H1 (cell line): ENCODE measurements at regions not wholly inside any gene's neighbourhood (a gene's known extent, or its start where the extent isn't known, plus 50 kb on each side); places are given as distances from the start of the nearest gene placed in this dataset.

Experiments
- CTCF ChIA-PET: fragments of 300-600 bp; sonication (Branson Sonifier 250); formaldehyde crosslinking; loops from one replicate; lab custom pipeline; 2021; ENCODE audit not compliant: partially characterized antibody; lab: Charles Lee
- POLR2A ChIA-PET: fragments of 300-600 bp; sonication (Branson Sonifier 250); formaldehyde crosslinking; loops from one replicate; lab custom pipeline; 2021; ENCODE audit warnings: inconsistent platforms; ENCODE audit not compliant: partially characterized antibody; lab: Charles Lee
- DNase-seq, 2 experiments: peaks; one replicate each; pipeline versions ENCODE4 v3.0.0 to v3.0.0-alpha.2; 2010 to 2022; ENCODE audit warnings: low spot score in 2 of 2, low read depth in 1 of 2, mixed read lengths in 1 of 2
- FAIRE-seq: peaks from 2 replicates; lab custom pipeline; 2011; peaks lifted over from hg19 to GRCh38; lab: Jason Lieb, UNC
- H2AFZ ChIP-seq: 2 replicates; pipeline ENCODE4 v1.8.1; 2012; ENCODE audit warnings: low read length, inconsistent platforms
- H2AK5ac ChIP-seq: 2 replicates; pipeline ENCODE4 v1.6.1; 2013; ENCODE audit warnings: low read depth, low read length
- H2BK120ac ChIP-seq: replicated peaks from 2 replicates; pipeline ENCODE3; 2013; ENCODE audit warnings: low read depth, low read length, inconsistent platforms
- H2BK12ac ChIP-seq: 2 replicates; pipeline ENCODE4 v1.6.1; 2013; ENCODE audit warnings: low read depth, low read length
- H2BK15ac ChIP-seq: 2 replicates; pipeline ENCODE4 v1.6.1; 2013; ENCODE audit warnings: low read length
- H2BK20ac ChIP-seq: 2 replicates; pipeline ENCODE4 v1.6.1; 2013; ENCODE audit warnings: low read length
- H2BK5ac ChIP-seq: 2 replicates; pipeline ENCODE4 v1.6.1; 2013; ENCODE audit warnings: low read depth, low read length
- H3K14ac ChIP-seq: 2 replicates; pipeline ENCODE4 v1.6.1; 2013; ENCODE audit warnings: inconsistent platforms; ENCODE audit not compliant: insufficient read length
- H3K18ac ChIP-seq: 2 replicates; pipeline ENCODE4 v1.6.1; 2013; ENCODE audit warnings: low read length; ENCODE audit errors: extremely low read depth
- H3K23ac ChIP-seq: 2 replicates; pipeline ENCODE4 v1.6.1; 2013; ENCODE audit warnings: inconsistent platforms; ENCODE audit not compliant: insufficient read length
- H3K23me2 ChIP-seq: 2 replicates; pipeline ENCODE4 v1.6.1; 2013; ENCODE audit warnings: low read depth, low read length
- H3K27ac ChIP-seq: 2 replicates; pipeline ENCODE4 v1.6.1; 2011; ENCODE audit warnings: low read depth, low read length, inconsistent platforms
- H3K27me3 ChIP-seq, 4 experiments: replicated peaks in 1 of 4; 1 replicate in 1 of 4; 2 replicates in 3 of 4; pipeline versions ENCODE4 v1.6.1 to v1.8.1; 2011 to 2013; ENCODE audit warnings: low read length in 3 of 4, mild to moderate bottlenecking in 3 of 4, inconsistent platforms in 2 of 4, mixed read lengths in 2 of 4, moderate library complexity in 1 of 4; ENCODE audit not compliant: control insufficient read depth in 3 of 4, insufficient read depth in 3 of 4; ENCODE audit errors: extremely low read depth in 1 of 4
- H3K36me3 ChIP-seq, 4 experiments: 2 replicates each; pipeline versions ENCODE4 v1.6.1 to v1.8.1; 2011 to 2013; ENCODE audit warnings: mild to moderate bottlenecking in 4 of 4, low read length in 3 of 4, moderate library complexity in 2 of 4, control low read depth in 1 of 4, inconsistent platforms in 1 of 4; ENCODE audit not compliant: insufficient read depth in 4 of 4, control insufficient read depth in 2 of 4
- H3K4ac ChIP-seq: replicated peaks from 2 replicates; pipeline ENCODE3; 2013; ENCODE audit warnings: low read length, low read depth, mixed read lengths, inconsistent platforms; ENCODE audit not compliant: insufficient read length
- H3K4me1 ChIP-seq, 4 experiments: replicated peaks in 1 of 4; 1 replicate in 1 of 4; 2 replicates in 3 of 4; pipeline versions ENCODE4 v1.6.1 to v1.8.1; 2011 to 2013; ENCODE audit warnings: low read length in 3 of 4, inconsistent platforms in 2 of 4, mixed read lengths in 1 of 4; ENCODE audit not compliant: insufficient read depth in 4 of 4, control insufficient read depth in 3 of 4
- H3K4me2 ChIP-seq, 2 experiments: 2 replicates each; pipeline versions ENCODE4 v1.6.1 to v1.8.1; 2011 to 2013; ENCODE audit warnings: low read depth in 2 of 2, low read length in 2 of 2, control low read depth in 1 of 2, inconsistent platforms in 1 of 2, mild to moderate bottlenecking in 1 of 2; ENCODE audit not compliant: insufficient read depth in 1 of 2
- H3K4me3 ChIP-seq, 4 experiments: fragments of 200-600, 300-600 bp in 1 of 4; sonication (generic), shearing (Covaris generic), sonication (Bioruptor Twin) in 1 of 4; 2 replicates each; pipeline versions ENCODE4 v1.5.1 to v1.8.1; 2011 to 2016; ENCODE audit warnings: low read length in 4 of 4, low read depth in 3 of 4, control low read depth in 2 of 4, inconsistent platforms in 2 of 4, mild to moderate bottlenecking in 2 of 4, mixed read lengths in 1 of 4, moderate library complexity in 1 of 4; ENCODE audit not compliant: insufficient read depth in 2 of 4; ENCODE audit errors: extremely low read depth in 1 of 4
- H3K56ac ChIP-seq: replicated peaks from 2 replicates; pipeline ENCODE3; 2013; ENCODE audit warnings: low read depth, mild to moderate bottlenecking, mixed read lengths, low read length, inconsistent platforms; ENCODE audit not compliant: insufficient read length
- H3K79me1 ChIP-seq: 2 replicates; pipeline ENCODE4 v1.6.1; 2013; ENCODE audit warnings: low read depth, low read length, control low read depth
- H3K79me2 ChIP-seq, 2 experiments: 2 replicates each; pipeline versions ENCODE4 v1.6.1 to v1.8.1; 2012 to 2013; ENCODE audit warnings: low read length in 2 of 2, mild to moderate bottlenecking in 2 of 2, inconsistent platforms in 1 of 2; ENCODE audit not compliant: insufficient read depth in 2 of 2, control insufficient read depth in 1 of 2
- H3K9ac ChIP-seq, 4 experiments: replicated peaks in 1 of 4; 1 replicate in 1 of 4; 2 replicates in 3 of 4; pipeline versions ENCODE4 v1.6.1 to v1.8.1; 2011 to 2013; ENCODE audit warnings: low read depth in 3 of 4, low read length in 3 of 4, control low read depth in 2 of 4, mild to moderate bottlenecking in 2 of 4, moderate library complexity in 2 of 4, inconsistent platforms in 1 of 4; ENCODE audit errors: extremely low read depth in 1 of 4
- H3K9me3 ChIP-seq, 2 experiments: 2 replicates each; pipeline versions ENCODE4 v1.6.1 to v1.8.1; 2012 to 2013; ENCODE audit warnings: mild to moderate bottlenecking in 2 of 2, moderate library complexity in 2 of 2, control low read depth in 1 of 2, inconsistent platforms in 1 of 2, low read depth in 1 of 2, low read length in 1 of 2, mixed read lengths in 1 of 2; ENCODE audit not compliant: insufficient read depth in 2 of 2
- H4K20me1 ChIP-seq, 2 experiments: replicated peaks in 1 of 2; 2 replicates each; pipeline versions ENCODE3 to v1.8.1; 2011 to 2013; ENCODE audit warnings: inconsistent platforms in 2 of 2, low read length in 2 of 2, mild to moderate bottlenecking in 1 of 2; ENCODE audit not compliant: insufficient read depth in 2 of 2, control insufficient read depth in 1 of 2
- H4K5ac ChIP-seq: 2 replicates; pipeline ENCODE4 v1.6.1; 2013; ENCODE audit warnings: low read length, low read depth, mixed read lengths, inconsistent platforms; ENCODE audit not compliant: insufficient read length
- H4K8ac ChIP-seq: 2 replicates; pipeline ENCODE4 v1.8.0; 2013; ENCODE audit warnings: mild to moderate bottlenecking, moderate library complexity, low read length, inconsistent platforms; ENCODE audit not compliant: insufficient read depth; ENCODE audit errors: extremely low read depth
- H4K91ac ChIP-seq: replicated peaks from 2 replicates; pipeline ENCODE3; 2013; ENCODE audit warnings: low read length, mixed read lengths, inconsistent platforms; ENCODE audit not compliant: insufficient read length
- CHD1 ChIP-seq: IDR thresholded peaks from 2 replicates; pipeline ENCODE4 v1.6.1; 2012; ENCODE audit warnings: low read depth, low read length, improper control_type of control experiment
- CTCF ChIP-seq, 3 experiments: IDR thresholded peaks; 1 replicate in 2 of 3; 2 replicates in 1 of 3; pipeline versions ENCODE4 v1.5.1 to v1.6.1; 2011; ENCODE audit warnings: low read length in 3 of 3, mild to moderate bottlenecking in 3 of 3, inconsistent platforms in 2 of 3, low read depth in 1 of 3, moderate library complexity in 1 of 3; ENCODE audit not compliant: insufficient read depth in 1 of 3; ENCODE audit errors: control extremely low read depth in 1 of 3
- EP300 ChIP-seq, 2 experiments: IDR thresholded peaks; 1 replicate in 1 of 2; 2 replicates in 1 of 2; pipeline ENCODE4 v1.6.1; 2011 to 2012; ENCODE audit warnings: low read depth in 2 of 2, low read length in 2 of 2, mild to moderate bottlenecking in 2 of 2, borderline replicate concordance in 1 of 2, inconsistent platforms in 1 of 2, moderate library complexity in 1 of 2
- KDM4A ChIP-seq: IDR thresholded peaks from one replicate; pipeline ENCODE4 v1.7.1; 2012; ENCODE audit warnings: low read depth, mild to moderate bottlenecking, moderate library complexity, low read length, inconsistent platforms; ENCODE audit not compliant: severe bottlenecking
- NRF1 ChIP-seq: IDR thresholded peaks from 2 replicates; pipeline ENCODE4 v1.6.1; 2011; ENCODE audit warnings: mild to moderate bottlenecking, low read depth, low read length, improper control_type of control experiment
- PHF8 ChIP-seq: fragments of 200-600 bp; sonication (generic); conservative IDR thresholded peaks from 2 replicates; pipeline ENCODE4 v1.7.1; 2012; ENCODE audit warnings: low read depth, mild to moderate bottlenecking, inconsistent platforms, low read length, moderate library complexity
- RAD21 ChIP-seq, 2 experiments: IDR thresholded peaks in 1 of 2; conservative IDR thresholded peaks in 1 of 2; 2 replicates each; pipeline ENCODE4 v1.6.1; 2011; ENCODE audit warnings: low read depth in 2 of 2, low read length in 2 of 2, improper control_type of control experiment in 1 of 2, inconsistent platforms in 1 of 2, mild to moderate bottlenecking in 1 of 2, moderate library complexity in 1 of 2
- SIN3A ChIP-seq, 2 experiments: IDR thresholded peaks in 1 of 2; conservative IDR thresholded peaks in 1 of 2; 2 replicates each; pipeline ENCODE4 v1.6.1; 2011 to 2012; ENCODE audit warnings: low read length in 2 of 2, improper control_type of control experiment in 1 of 2, low read depth in 1 of 2, mild to moderate bottlenecking in 1 of 2
- TCF12 ChIP-seq: IDR thresholded peaks from 2 replicates; pipeline ENCODE4 v1.6.1; 2011; ENCODE audit warnings: low read depth, mild to moderate bottlenecking, low read length
- WGBS, 2 experiments: shearing (Covaris generic) in 1 of 2; methylation state at CpG; one replicate each; pipeline versions ENCODE4 v1.1.6 to v1.1.7; 2013 to 2015; ENCODE audit warnings: low lambda C conversion rate in 2 of 2, mixed read lengths in 2 of 2, inconsistent platforms in 1 of 2, low coverage in 1 of 2, missing lambda C conversion rate in 1 of 2; ENCODE audit not compliant: insufficient replicate concordance in 2 of 2, insufficient coverage in 1 of 2, insufficient read length in 1 of 2; ENCODE audit errors: extremely low coverage in 1 of 2, missing lambda C conversion rate in 1 of 2; 5-methylcytosine and 5-hydroxymethylcytosine counted together

- no peak for FAIRE-seq
- Histone ChIP-seq H4K91ac (no peak overlapping the region), H3K9ac (no peak overlapping the region)
- TF ChIP-seq CTCF (IDR thresholded peaks at IDR 0.05; ENCODE audit: control extremely low read depth in 1 of 3, insufficient read depth in 1 of 3, low read depth in 1 of 3, low read length in 3 of 3) = no peak
- TF ChIP-seq CHD1 = no peak
- no peak for TF ChIP-seq SIN3A (conservative IDR thresholded peaks at IDR 0.05 in 1 of 2, IDR thresholded peaks at IDR 0.05 in 1 of 2; ENCODE audit: low read depth in 1 of 2, low read length in 2 of 2)
- TF ChIP-seq TCF12 = no peak
- TF ChIP-seq NRF1 = no peak
- no peak for TF ChIP-seq KDM4A
- TF ChIP-seq PHF8 = no peak
- TF ChIP-seq EP300 (IDR thresholded peaks at IDR 0.05; ENCODE audit: borderline replicate concordance in 1 of 2, low read depth in 2 of 2, low read length in 2 of 2) = no peak
- TF ChIP-seq RAD21 (IDR thresholded peaks at IDR 0.05 in 1 of 2, conservative IDR thresholded peaks at IDR 0.05 in 1 of 2; ENCODE audit: low read depth in 2 of 2, low read length in 2 of 2) = no peak
Observed at GRCh38 chr3:182052757-182053156, 341.0 kb downstream of the SOX2 start.

More at GRCh38 chr3:182052757-182053156, 341.0 kb downstream of the SOX2 start:
- Histone ChIP-seq H3K27me3 (no peaks in the 10 kb centered on the region), H3K79me2 (no peaks in the 10 kb centered on the region), H2BK5ac (no peak overlapping the region), H2BK15ac (no peak overlapping the region), H2BK20ac (no peak overlapping the region), H4K8ac (no peak overlapping the region), H3K18ac (no peak overlapping the region), H4K20me1 (no peaks in the 10 kb centered on the region), H3K14ac (no peak overlapping the region), H3K23me2 (no peaks in the 10 kb centered on the region), H3K9me3 (no peaks in the 10 kb centered on the region), H2BK12ac (no peak overlapping the region), H3K23ac (no peak overlapping the region), H3K4me2 (no peak overlapping the region), H3K56ac (no peak overlapping the region), H3K4ac (no peak overlapping the region), H3K36me3 (no peaks in the 10 kb centered on the region), H3K4me1 (no peaks in the 10 kb centered on the region), H3K4me3 (no peak overlapping the region), H4K5ac (no peak overlapping the region), H2AFZ (no peak overlapping the region), H3K27ac (no peak overlapping the region), H2AK5ac (no peak overlapping the region), H3K79me1 (no peaks in the 10 kb centered on the region), H2BK120ac (no peak overlapping the region)
- no peak for DNase-seq
- ChIA-PET POLR2A (no interaction called here), CTCF (interaction anchor here (1.8 kb wide), 1 partner anchor 9 kb away, joined by 5 read pairs; no protein-coding TSS in a partner anchor)
- WGBS, 2 experiments = 90% methylated on average over 2 of the region's 2 CpGs; no CpG with 5 or more reads in 1 of the 2 experiments
